GM23248 (cell line): ENCODE measurements at regions not wholly inside any gene's neighbourhood (a gene's known extent, or its start where the extent isn't known, plus 50 kb on each side); places are given as distances from the start of the nearest gene placed in this dataset.

Experiments
- EZH2 ChIP-seq: fragments of 200-600 bp; sonication (generic); IDR thresholded peaks from 2 replicates; pipeline ENCODE4 v1.6.1; 2018; ENCODE audit warnings: antibody characterized with exemption, mild to moderate bottlenecking; ENCODE audit not compliant: insufficient read depth, poor library complexity, severe bottlenecking
- EZH2phosphoT487 ChIP-seq: fragments of 200-600 bp; sonication (generic); IDR thresholded peaks from 2 replicates; pipeline ENCODE4 v1.6.1; 2018; ENCODE audit warnings: antibody characterized with exemption, moderate library complexity, mild to moderate bottlenecking, low read depth; ENCODE audit not compliant: insufficient read depth

GRCh38 chr11:97683733-97684132 lies 1293.9 kb downstream of the JRKL start:
- TF ChIP-seq EZH2 (no peak), EZH2phosphoT487 (no peak)
